ENCODE measurements at regions not wholly inside any gene's neighbourhood (a gene's known extent, or its start where the extent isn't known, plus 50 kb on each side); places are given as distances from the start of the nearest gene placed in this dataset.

DNA sequence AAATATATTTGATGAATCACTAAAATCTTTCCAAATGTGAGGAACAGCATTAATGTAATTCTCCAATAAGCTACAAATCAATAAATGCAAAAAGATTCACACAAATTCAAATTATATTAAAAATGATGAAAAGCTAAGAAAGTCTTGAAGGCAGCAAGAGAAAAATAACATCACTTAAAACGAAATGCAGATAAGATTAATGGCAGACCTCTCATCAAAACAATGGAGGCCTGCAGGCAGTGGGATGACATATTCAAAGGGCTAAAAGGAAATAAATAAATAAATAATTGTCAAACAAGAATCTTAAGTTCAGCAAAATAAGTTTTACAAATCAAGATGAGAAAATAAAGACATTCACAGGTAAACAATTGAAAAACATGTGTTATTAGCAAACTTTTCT, 952.1 kb downstream of the SLITRK6 start:
- H3K4me1 Mint-ChIP-seq, result no peaks in the 10 kb centered on the region
- H2AFZ ChIP-seq (ENCODE audit: insufficient read depth, low read depth, low read length, poor library complexity, severe bottlenecking), result no peak overlapping the region
- ChIA-PET CTCF (no interaction called here), POLR2A (no interaction called here)
- H3K79me2 ChIP-seq (ENCODE audit: control insufficient read depth, insufficient read depth, low read length), result no peaks in the 10 kb centered on the region
- DNase-seq (no peak), ATAC-seq (ENCODE audit: low read depth) (no peak)
- H3K4me3 Mint-ChIP-seq, result no peak overlapping the region
- H3K4me2 ChIP-seq (replicated peaks; ENCODE audit: low read depth, low read length, poor library complexity, severe bottlenecking), result no peak overlapping the region
- WGBS (ENCODE audit: insufficient coverage), result no CpG with 5 or more reads among the region's 1 CpG
- H3K4me1 ChIP-seq (ENCODE audit: control insufficient read depth in 2 of 2, insufficient read depth in 2 of 2, low read length in 2 of 2), result no peaks in the 10 kb centered on the region
- no peaks in the 10 kb centered on the region for H4K20me1 ChIP-seq (ENCODE audit: control insufficient read depth, insufficient read depth, low read length, poor library complexity, severe bottlenecking)
- H3K9ac ChIP-seq (ENCODE audit: low read length), result no peak overlapping the region
- no peak overlapping the region for H3K27ac ChIP-seq (ENCODE audit: low read length in 2 of 2)
- no peaks in the 10 kb centered on the region for H3K27me3 Mint-ChIP-seq
- no peaks in the 10 kb centered on the region for H3K9me3 Mint-ChIP-seq (ENCODE audit: insufficient read depth)
- no peak for TF ChIP-seq EZH2 (IDR thresholded peaks at IDR 0.05; ENCODE audit: borderline replicate concordance, insufficient read depth, low read depth, low read length, poor library complexity, severe bottlenecking)
- no peak for TF ChIP-seq CTCF (IDR thresholded peaks at IDR 0.05)
- H3K4me3 ChIP-seq (ENCODE audit: control extremely low read depth in 1 of 5, extremely low read depth in 1 of 5, insufficient read depth in 1 of 5, low read depth in 2 of 5, low read length in 4 of 5), result no peak overlapping the region
- no peak overlapping the region for H3K27ac Mint-ChIP-seq
- no peaks in the 10 kb centered on the region for H3K9me3 ChIP-seq (ENCODE audit: control extremely low read depth in 1 of 3, control insufficient read depth in 2 of 3, insufficient read depth in 1 of 3, low read length in 2 of 3)
- intact Hi-C loops (cut with micrococcal nuclease), result no loop called here
- H3K36me3 ChIP-seq (replicated peaks in 1 of 2; ENCODE audit: control extremely low read depth in 1 of 2, control insufficient read depth in 1 of 2, extremely low read depth in 1 of 2, insufficient read depth in 2 of 2, low read length in 1 of 2), result no peaks in the 10 kb centered on the region
- H3K27me3 ChIP-seq (replicated peaks in 1 of 4; ENCODE audit: control extremely low read depth in 1 of 4, control insufficient read depth in 3 of 4, insufficient read depth in 4 of 4, low read length in 3 of 4), result no peaks in the 10 kb centered on the region

DNA sequence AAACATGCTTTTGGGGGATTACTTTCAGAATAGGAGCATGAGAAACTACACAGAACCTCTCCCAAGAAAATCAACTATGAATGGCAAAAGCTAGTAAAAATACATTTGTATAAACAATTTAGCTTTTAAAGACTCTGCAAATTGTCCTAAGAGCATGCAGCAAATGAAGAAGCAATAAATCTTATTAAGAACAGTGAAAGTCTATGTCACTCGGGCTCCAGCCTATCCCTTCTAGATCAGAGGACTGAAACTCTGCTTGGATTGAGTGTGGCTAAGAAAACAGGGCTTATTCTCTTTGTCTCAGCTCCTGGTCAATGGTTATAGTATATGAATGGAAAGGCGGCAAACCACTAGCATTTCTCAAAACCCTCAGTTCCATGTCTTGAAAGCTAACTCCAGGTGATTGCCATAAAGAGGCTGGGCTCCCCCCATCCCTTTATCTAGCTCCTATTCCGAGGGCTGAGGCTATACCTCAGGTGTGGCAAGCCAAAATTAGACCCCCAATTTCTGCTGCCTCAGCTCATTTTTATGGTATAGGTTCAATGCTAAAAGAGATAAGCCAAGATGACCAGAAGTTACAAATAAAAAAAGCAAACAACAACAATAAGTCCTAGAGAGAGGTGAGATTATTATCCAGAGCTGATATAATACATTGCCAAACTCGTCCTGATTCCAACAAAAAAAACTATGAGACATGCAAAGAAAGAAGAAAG, 953.2 kb downstream of the SLITRK6 start:
- no peak overlapping the region for H3K27ac Mint-ChIP-seq
- no peak overlapping the region for H3K4me3 ChIP-seq (ENCODE audit: control extremely low read depth in 1 of 5, extremely low read depth in 1 of 5, insufficient read depth in 1 of 5, low read depth in 2 of 5, low read length in 4 of 5)
- WGBS (ENCODE audit: insufficient coverage), result no CpG with 5 or more reads among the region's 4 CpGs
- H3K4me1 ChIP-seq (ENCODE audit: control insufficient read depth in 2 of 2, insufficient read depth in 2 of 2, low read length in 2 of 2), result no peaks in the 10 kb centered on the region
- no peaks in the 10 kb centered on the region for H3K27me3 Mint-ChIP-seq
- no peaks in the 10 kb centered on the region for H3K27me3 ChIP-seq (replicated peaks in 1 of 4; ENCODE audit: control extremely low read depth in 1 of 4, control insufficient read depth in 3 of 4, insufficient read depth in 4 of 4, low read length in 3 of 4)
- no peaks in the 10 kb centered on the region for H3K9me3 ChIP-seq (ENCODE audit: control extremely low read depth in 1 of 3, control insufficient read depth in 2 of 3, insufficient read depth in 1 of 3, low read length in 2 of 3)
- CTCF ChIA-PET, result no interaction called here
- no peaks in the 10 kb centered on the region for H3K79me2 ChIP-seq (ENCODE audit: control insufficient read depth, insufficient read depth, low read length)
- no peak overlapping the region for H3K9ac ChIP-seq (ENCODE audit: low read length)
- no peak overlapping the region for H2AFZ ChIP-seq (ENCODE audit: insufficient read depth, low read depth, low read length, poor library complexity, severe bottlenecking)
- ATAC-seq (ENCODE audit: low read depth) (no peak), DNase-seq (no peak)
- no peak overlapping the region for H3K4me3 Mint-ChIP-seq
- no peaks in the 10 kb centered on the region for H3K4me1 Mint-ChIP-seq
- H3K4me2 ChIP-seq (replicated peaks; ENCODE audit: low read depth, low read length, poor library complexity, severe bottlenecking), result no peak overlapping the region
- no peaks in the 10 kb centered on the region for H4K20me1 ChIP-seq (ENCODE audit: control insufficient read depth, insufficient read depth, low read length, poor library complexity, severe bottlenecking)
- no peak for TF ChIP-seq CTCF (IDR thresholded peaks at IDR 0.05)
- no peak for TF ChIP-seq EZH2 (IDR thresholded peaks at IDR 0.05; ENCODE audit: borderline replicate concordance, insufficient read depth, low read depth, low read length, poor library complexity, severe bottlenecking)
- no peaks in the 10 kb centered on the region for H3K36me3 ChIP-seq (replicated peaks in 1 of 2; ENCODE audit: control extremely low read depth in 1 of 2, control insufficient read depth in 1 of 2, extremely low read depth in 1 of 2, insufficient read depth in 2 of 2, low read length in 1 of 2)
- intact Hi-C loops (cut with micrococcal nuclease), result no loop called here
- POLR2A ChIA-PET, result no interaction called here
- H3K27ac ChIP-seq (ENCODE audit: low read length in 2 of 2), result no peak overlapping the region
- no peaks in the 10 kb centered on the region for H3K9me3 Mint-ChIP-seq (ENCODE audit: insufficient read depth)

All from B cell (primary cell).